ENCODE measurements at regions not wholly inside any gene's neighbourhood (a gene's known extent, or its start where the extent isn't known, plus 50 kb on each side); places are given as distances from the start of the nearest gene placed in this dataset.
A peak's percentile ranks its signal among the peaks of the same experiment; 100 is the strongest.

- POLR2A ChIA-PET = no interaction called here
- peak; percentile 8 for DNase-seq (ENCODE audit: extremely low spot score)
- CTCF ChIA-PET = interaction anchor here (0.9 to 2.2 kb wide), 10 partner anchors 9 to 600 kb away, joined by 3 to 10 read pairs (median 5); no protein-coding TSS in a partner anchor
- TF ChIP-seq CTCF (IDR thresholded peaks at IDR 0.05; ENCODE audit: control extremely low read depth, extremely low read depth, low read depth, missing control alignments) = no peak
Measured at GRCh38 chr6:155528982-155529453, 73.4 kb upstream of the NOX3 start.

GRCh38 chr6:155528335-155528734 is 72.7 kb upstream of the NOX3 start:
- ChIA-PET CTCF (interaction anchor here (0.9 to 2.2 kb wide), 6 partner anchors 8 to 211 kb away, joined by 4 to 10 read pairs (median 7); no protein-coding TSS in a partner anchor), POLR2A (no interaction called here)
- no peak for DNase-seq (ENCODE audit: extremely low spot score)
- no peak for TF ChIP-seq CTCF (IDR thresholded peaks at IDR 0.05; ENCODE audit: control extremely low read depth, extremely low read depth, low read depth, missing control alignments)

DNA sequence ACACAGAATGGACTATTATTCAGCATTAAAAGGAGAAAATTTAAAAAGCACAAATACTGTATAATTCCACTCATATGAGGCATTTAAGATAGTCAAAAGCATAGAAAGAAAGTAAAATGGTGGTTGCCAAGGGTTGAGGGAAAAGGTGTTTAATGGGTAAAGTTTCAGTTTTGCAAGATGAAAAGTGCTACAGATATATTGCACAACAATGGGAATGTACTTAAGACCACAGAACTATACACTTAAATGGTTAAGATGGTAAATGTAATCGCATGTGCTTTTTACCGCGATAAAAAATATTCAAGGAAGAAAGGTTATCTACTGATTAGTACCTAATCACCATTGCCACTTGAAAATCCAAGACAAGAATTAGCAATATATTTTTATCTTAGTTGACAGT is 71.8 kb upstream of the NOX3 start:
- CTCF ChIA-PET = no interaction called here
- POLR2A ChIA-PET = no interaction called here
- TF ChIP-seq CTCF (IDR thresholded peaks at IDR 0.05; ENCODE audit: control extremely low read depth, extremely low read depth, low read depth, missing control alignments) = no peak
- DNase-seq (ENCODE audit: extremely low spot score) = no peak

DNA sequence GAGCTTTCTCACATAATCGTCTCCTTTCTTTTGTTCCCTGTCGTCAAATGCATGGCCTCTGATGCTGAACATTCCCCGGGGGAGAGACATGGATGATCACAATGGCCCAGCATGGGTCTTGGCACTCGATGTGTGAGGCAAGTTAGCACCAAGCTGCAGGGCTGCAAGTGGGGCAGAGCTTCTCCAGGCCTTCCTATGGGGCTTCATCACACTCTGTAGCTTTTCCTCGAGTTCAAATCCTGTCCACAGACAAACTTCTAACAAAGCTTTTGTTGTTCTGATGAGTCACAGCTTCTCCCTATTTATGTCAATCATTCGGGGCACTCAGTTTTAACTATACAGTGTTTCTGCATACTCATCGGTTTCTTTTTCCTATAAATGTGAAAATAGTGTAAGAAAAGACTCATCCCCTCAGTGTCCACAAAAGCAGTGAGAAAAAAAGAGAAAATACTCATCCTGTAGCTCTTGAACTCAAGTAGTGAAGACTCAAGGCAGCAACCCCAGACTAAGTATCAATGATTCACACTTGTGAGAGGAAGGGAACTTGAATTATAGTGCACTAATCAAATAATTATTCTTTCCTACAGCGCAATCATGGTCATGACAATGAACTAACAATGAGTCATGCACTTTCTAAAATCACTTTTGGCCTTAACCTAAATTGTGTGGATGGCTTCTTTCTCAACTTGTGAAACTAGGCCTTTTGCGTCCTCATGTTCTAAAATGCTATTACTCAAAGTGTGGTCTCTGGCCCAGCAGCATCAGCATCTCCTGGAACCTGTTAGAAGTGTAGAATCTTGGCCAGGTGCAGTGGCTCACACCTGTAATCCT is 68.4 kb upstream of the NOX3 start:
- CTCF ChIA-PET = interaction anchor here (1.1 to 1.8 kb wide), 3 partner anchors 13 to 26 kb away, joined by 3 to 6 read pairs (median 4); no protein-coding TSS in a partner anchor
- no peak for DNase-seq (ENCODE audit: extremely low spot score)
- no peak for TF ChIP-seq CTCF (IDR thresholded peaks at IDR 0.05; ENCODE audit: control extremely low read depth, extremely low read depth, low read depth, missing control alignments)
- POLR2A ChIA-PET = no interaction called here

DNA sequence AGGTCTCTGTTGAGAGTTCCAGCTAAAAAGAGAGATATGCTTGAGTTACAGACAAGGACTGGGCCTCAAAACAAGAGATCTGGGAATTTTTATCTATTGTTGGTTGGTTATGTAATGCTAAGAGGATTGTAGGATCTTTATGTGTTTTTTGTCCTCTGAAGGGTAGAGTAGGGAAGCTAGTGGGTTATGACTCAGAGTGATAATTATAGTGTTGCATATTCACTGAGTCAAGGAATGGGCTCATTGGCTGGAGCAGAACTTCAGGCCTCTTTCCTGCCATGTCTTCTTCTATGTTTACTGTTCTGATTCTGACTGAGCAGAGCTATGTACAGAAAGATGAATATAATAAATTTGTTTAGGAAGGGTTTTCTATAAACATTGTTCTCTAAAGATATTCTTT is 66.1 kb upstream of the NOX3 start:
- no peak for TF ChIP-seq CTCF (IDR thresholded peaks at IDR 0.05; ENCODE audit: control extremely low read depth, extremely low read depth, low read depth, missing control alignments)
- CTCF ChIA-PET = interaction anchor here (1.6 kb wide), 1 partner anchor 17 kb away, joined by 3 read pairs; no protein-coding TSS in a partner anchor
- DNase-seq (ENCODE audit: extremely low spot score) = no peak
- POLR2A ChIA-PET = no interaction called here

- no peak for DNase-seq (ENCODE audit: extremely low spot score)
- TF ChIP-seq CTCF (IDR thresholded peaks at IDR 0.05; ENCODE audit: control extremely low read depth, extremely low read depth, low read depth, missing control alignments) = no peak
- POLR2A ChIA-PET = no interaction called here
- CTCF ChIA-PET = interaction anchor here (0.9 to 2.1 kb wide), 4 partner anchors 9 to 201 kb away, joined by 3 to 10 read pairs (median 3); no protein-coding TSS in a partner anchor
Measured at GRCh38 chr6:155520078-155520477, 64.4 kb upstream of the NOX3 start.

Measured in GM10248 (cell line).